Muscle layer of colon (tissue), 2 donors: ENCODE measurements at regions not wholly inside any gene's neighbourhood (a gene's known extent, or its start where the extent isn't known, plus 50 kb on each side); places are given as distances from the start of the nearest gene placed in this dataset.
"Not testable (repeated sequence)": the region's sequence is repeated elsewhere in the genome, so short reads cannot be mapped to it uniquely, and the experiment has no call there.

Experiments
- H3K27ac ChIP-seq: one replicate; pipeline ENCODE4 v1.7.0; 2013; ENCODE audit warnings: low read depth, mild to moderate bottlenecking, low read length, moderate library complexity
- H3K27me3 ChIP-seq, 2 donors: one replicate each; pipeline ENCODE4 v1.7.0; 2013; ENCODE audit warnings: low read length in 2 of 2, mild to moderate bottlenecking in 2 of 2; ENCODE audit not compliant: insufficient read depth in 2 of 2, control insufficient read depth in 1 of 2
- H3K36me3 ChIP-seq: one replicate; pipeline ENCODE4 v1.7.0; 2013; ENCODE audit warnings: mild to moderate bottlenecking, low read length; ENCODE audit not compliant: insufficient read depth
- H3K4me1 ChIP-seq: one replicate; pipeline ENCODE4 v1.7.0; 2013; ENCODE audit warnings: mild to moderate bottlenecking, low read length; ENCODE audit not compliant: insufficient read depth
- H3K4me3 ChIP-seq, 2 donors: one replicate each; pipeline ENCODE4 v1.7.0; 2013; ENCODE audit warnings: low read length in 2 of 2, low read depth in 1 of 2, mild to moderate bottlenecking in 1 of 2, moderate library complexity in 1 of 2
- H3K9ac ChIP-seq: one replicate; pipeline ENCODE4 v1.7.0; 2013; ENCODE audit warnings: low read length
- H3K9me3 ChIP-seq: one replicate; pipeline ENCODE4 v1.7.0; 2013; ENCODE audit warnings: mild to moderate bottlenecking, low read length
- donor health status: abdominal sarcoma.
- donor health status: Adenocarcinoma of cecum.

DNA sequence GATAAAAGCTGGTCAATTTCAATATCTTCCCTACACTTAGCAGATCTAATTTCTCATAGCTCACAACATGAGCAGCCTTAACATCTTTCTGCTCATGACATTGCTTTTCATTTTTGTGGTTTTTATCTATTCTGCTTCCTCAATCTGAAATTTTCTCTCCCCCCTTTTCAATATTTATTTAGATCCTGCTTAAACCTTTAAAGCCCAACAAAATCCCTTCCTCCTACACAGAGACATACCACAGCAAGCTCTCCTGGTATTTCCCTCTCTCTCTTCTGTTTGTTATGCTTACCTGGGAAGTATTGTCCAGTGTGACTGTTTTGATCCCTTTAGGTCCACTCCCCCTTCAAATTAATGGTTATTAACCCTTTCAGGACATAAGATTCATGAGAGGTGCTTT lies 582.5 kb downstream of the RFPL4B start:
- H3K9ac ChIP-seq: no peak overlapping the region
- H3K36me3 ChIP-seq: no peaks in the 10 kb centered on the region
- no peaks in the 10 kb centered on the region for H3K4me1 ChIP-seq
- no peaks in the 10 kb centered on the region for H3K9me3 ChIP-seq
- H3K27me3 ChIP-seq: no peaks in the 10 kb centered on the region
- H3K27ac ChIP-seq: no peak overlapping the region
- H3K4me3 ChIP-seq: no peak overlapping the region

DNA sequence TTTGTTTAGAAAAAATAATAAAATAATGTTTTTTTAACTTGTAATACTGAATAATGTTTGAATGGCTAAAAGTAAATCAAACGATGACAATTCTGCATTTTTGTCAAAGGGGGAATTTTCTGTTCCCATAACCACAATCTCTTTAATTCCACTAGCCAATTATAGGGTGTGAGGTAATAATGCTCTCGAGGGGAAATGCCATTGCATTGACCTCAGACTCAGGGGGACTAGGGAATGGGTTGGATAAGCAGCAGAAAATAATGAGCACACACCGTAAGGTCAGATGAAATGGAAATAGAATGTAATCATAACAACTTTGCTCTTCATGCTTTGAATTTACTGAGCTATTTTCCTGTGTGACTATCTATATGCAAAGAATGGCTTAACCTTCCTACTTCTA lies 584.7 kb downstream of the RFPL4B start:
- no peaks in the 10 kb centered on the region for H3K27me3 ChIP-seq
- no peak overlapping the region for H3K27ac ChIP-seq
- H3K36me3 ChIP-seq: no peaks in the 10 kb centered on the region
- H3K9me3 ChIP-seq: no peaks in the 10 kb centered on the region
- H3K4me3 ChIP-seq: no peak overlapping the region
- H3K9ac ChIP-seq: no peak overlapping the region
- no peaks in the 10 kb centered on the region for H3K4me1 ChIP-seq

- no peaks in the 10 kb centered on the region for H3K36me3 ChIP-seq
- no peak overlapping the region for H3K4me3 ChIP-seq
- no peaks in the 10 kb centered on the region for H3K27me3 ChIP-seq
- H3K4me1 ChIP-seq: no peaks in the 10 kb centered on the region
- no peaks in the 10 kb centered on the region for H3K9me3 ChIP-seq
- no peak overlapping the region for H3K27ac ChIP-seq
- no peak overlapping the region for H3K9ac ChIP-seq
Observed at GRCh38 chr6:112933947-112934346, 586.8 kb downstream of the RFPL4B start.

GRCh38 chr6:112934433-112935327 lies 587.5 kb downstream of the RFPL4B start:
- Histone ChIP-seq H3K4me3 (no peak overlapping the region), H3K9me3 (no peaks in the 10 kb centered on the region), H3K9ac (no peak overlapping the region), H3K27ac (no peak overlapping the region), H3K27me3 (no peaks in the 10 kb centered on the region), H3K36me3 (no peaks in the 10 kb centered on the region), H3K4me1 (no peaks in the 10 kb centered on the region)

GRCh38 chr6:112935402-112936078 lies 588.4 kb downstream of the RFPL4B start:
- Histone ChIP-seq H3K9me3 (no peaks in the 10 kb centered on the region), H3K27ac (no peak overlapping the region), H3K27me3 (no peaks in the 10 kb centered on the region), H3K36me3 (no peaks in the 10 kb centered on the region), H3K4me1 (no peaks in the 10 kb centered on the region), H3K9ac (no peak overlapping the region), H3K4me3 (no peak overlapping the region)

DNA sequence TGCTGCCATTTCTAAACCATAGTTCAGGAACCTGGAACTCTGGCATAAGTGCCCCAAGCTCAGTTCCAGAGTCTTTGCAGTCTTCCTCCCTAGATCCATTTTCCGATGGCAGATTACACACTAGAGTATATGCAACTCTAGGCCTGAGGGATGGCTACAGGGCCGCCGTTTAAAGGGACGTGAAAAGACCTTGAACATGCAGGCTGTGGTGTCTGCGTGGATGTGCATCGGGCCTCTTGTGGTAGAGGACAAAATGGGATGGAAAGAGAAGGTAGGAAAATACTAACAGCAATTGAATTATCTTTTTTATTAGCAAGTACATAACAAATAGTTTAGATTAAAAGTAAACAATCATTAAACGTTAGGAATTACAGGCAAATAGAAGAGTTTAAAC lies 588.9 kb downstream of the RFPL4B start:
- H3K9me3 ChIP-seq: no peaks in the 10 kb centered on the region
- no peaks in the 10 kb centered on the region for H3K27me3 ChIP-seq
- H3K9ac ChIP-seq: no peak overlapping the region
- no peaks in the 10 kb centered on the region for H3K4me1 ChIP-seq
- no peaks in the 10 kb centered on the region for H3K36me3 ChIP-seq
- H3K27ac ChIP-seq: no peak overlapping the region
- no peak overlapping the region for H3K4me3 ChIP-seq

- H3K4me1 ChIP-seq: no peaks in the 10 kb centered on the region
- H3K9ac ChIP-seq: no peak overlapping the region
- H3K9me3 ChIP-seq: no peaks in the 10 kb centered on the region
- H3K27ac ChIP-seq: no peak overlapping the region
- H3K36me3 ChIP-seq: no peaks in the 10 kb centered on the region
- H3K4me3 ChIP-seq: no peak overlapping the region
- H3K27me3 ChIP-seq: no peaks in the 10 kb centered on the region
Observed at GRCh38 chr6:112936504-112936903, 589.4 kb downstream of the RFPL4B start.

GRCh38 chr6:112937690-112938089 lies 590.6 kb downstream of the RFPL4B start:
- not testable (repeated sequence) for H3K9me3 ChIP-seq, H3K4me3 ChIP-seq, H3K27me3 ChIP-seq, H3K27ac ChIP-seq, H3K4me1 ChIP-seq, H3K9ac ChIP-seq, H3K36me3 ChIP-seq

- Histone ChIP-seq H3K36me3 (no peaks in the 10 kb centered on the region), H3K9me3 (no peaks in the 10 kb centered on the region)
Observed at GRCh38 chr6:112938650-112939049, 591.5 kb downstream of the RFPL4B start.

DNA sequence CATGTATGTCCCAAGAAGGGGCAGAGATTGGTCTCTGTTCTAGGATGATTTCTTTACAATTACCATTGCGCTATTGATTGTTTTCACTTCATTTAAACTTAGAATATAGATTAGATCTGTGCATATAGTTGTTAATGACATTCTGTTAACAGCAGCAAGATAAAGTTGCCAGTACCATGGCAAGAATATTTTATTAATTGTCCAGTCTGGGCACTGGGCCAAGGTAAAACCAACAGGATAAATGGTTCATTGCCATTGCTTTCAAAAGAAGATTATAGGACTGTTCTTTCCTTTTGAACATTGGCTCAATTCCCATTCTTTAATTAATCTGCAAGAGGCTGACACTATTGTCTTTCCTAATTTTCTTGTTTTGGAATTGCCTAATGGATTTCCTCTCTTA lies 592.4 kb downstream of the RFPL4B start:
- no peaks in the 10 kb centered on the region for H3K9me3 ChIP-seq
- H3K9ac ChIP-seq: no peak overlapping the region
- no peak overlapping the region for H3K4me3 ChIP-seq
- H3K36me3 ChIP-seq: no peaks in the 10 kb centered on the region
- H3K4me1 ChIP-seq: no peaks in the 10 kb centered on the region
- no peak overlapping the region for H3K27ac ChIP-seq
- H3K27me3 ChIP-seq: no peaks in the 10 kb centered on the region

More at GRCh38 chr6:112938650-112939049, 591.5 kb downstream of the RFPL4B start:
- no peak overlapping the region for H3K4me3 ChIP-seq
- H3K27ac ChIP-seq: no peak overlapping the region
- no peak overlapping the region for H3K9ac ChIP-seq
- no peaks in the 10 kb centered on the region for H3K4me1 ChIP-seq
- no peaks in the 10 kb centered on the region for H3K27me3 ChIP-seq

- H3K27ac ChIP-seq: no peak overlapping the region
- no peaks in the 10 kb centered on the region for H3K4me1 ChIP-seq
- H3K9ac ChIP-seq: no peak overlapping the region
- H3K36me3 ChIP-seq: no peaks in the 10 kb centered on the region
- H3K9me3 ChIP-seq: no peaks in the 10 kb centered on the region
- H3K4me3 ChIP-seq: no peak overlapping the region
- no peaks in the 10 kb centered on the region for H3K27me3 ChIP-seq
Observed at GRCh38 chr6:112941613-112942012, 594.5 kb downstream of the RFPL4B start.
